IMR-90 (cell line): ENCODE measurements at regions not wholly inside any gene's neighbourhood (a gene's known extent, or its start where the extent isn't known, plus 50 kb on each side); places are given as distances from the start of the nearest gene placed in this dataset.

Experiments
- ATAC-seq: fragments of 200-7000 bp; cut with Tn5 transposase; 2 replicates; pipeline ENCODE4 v1.9.1; 2020; ENCODE audit warnings: low read depth, mild to moderate bottlenecking, moderate library complexity
- BruUV-seq: library from RNA; stranded (reverse); fragments of 400-500 nt; replicated peaks from 2 replicates; lab custom pipeline; 2021; lab: Mats Ljungman, UMichigan
- CTCF ChIA-PET: fragments of 300-600 bp; formaldehyde crosslinking; extraction: SDS; loops from one replicate; lab custom pipeline; 2021; ENCODE audit warnings: antibody characterized with exemption; lab: Yijun Ruan, JAX
- POLR2A ChIA-PET: fragments of 300-600 bp; sonication (Branson Sonifier 250); formaldehyde crosslinking; loops from one replicate; lab custom pipeline; 2022; ENCODE audit warnings: antibody characterized with exemption; ENCODE audit not compliant: unreplicated experiment; lab: Charles Lee
- DNase-seq: peaks from one replicate; pipeline ENCODE4 v3.0.0; 2013
- H2AFZ ChIP-seq: replicated peaks from 2 replicates; pipeline ENCODE3; 2013; ENCODE audit warnings: low read length, mild to moderate bottlenecking; ENCODE audit not compliant: poor library complexity
- H2AK5ac ChIP-seq: 2 replicates; pipeline ENCODE4 v1.6.1; 2013; ENCODE audit warnings: low read depth, low read length, inconsistent platforms
- H2AK9ac ChIP-seq: replicated peaks from 2 replicates; pipeline ENCODE3; 2013; ENCODE audit warnings: mild to moderate bottlenecking, low read depth, low read length, moderate library complexity; ENCODE audit not compliant: poor library complexity
- H2BK120ac ChIP-seq: 2 replicates; pipeline ENCODE4 v1.6.1; 2013; ENCODE audit warnings: low read depth, low read length, inconsistent platforms
- H2BK15ac ChIP-seq: 3 replicates; pipeline ENCODE4 v1.6.1; 2013; ENCODE audit warnings: low read depth, low read length, inconsistent platforms
- H2BK20ac ChIP-seq: 2 replicates; pipeline ENCODE4 v1.6.1; 2013; ENCODE audit warnings: low read depth, mild to moderate bottlenecking, inconsistent platforms, low read length, moderate library complexity
- H2BK5ac ChIP-seq: 2 replicates; pipeline ENCODE4 v1.6.1; 2013; ENCODE audit warnings: mild to moderate bottlenecking, low read depth, low read length, inconsistent platforms; ENCODE audit not compliant: poor library complexity, severe bottlenecking
- H3K14ac ChIP-seq: replicated peaks from 2 replicates; pipeline ENCODE4 v1.6.1; 2013; ENCODE audit warnings: low read depth, low read length, inconsistent platforms
- H3K18ac ChIP-seq: 2 replicates; pipeline ENCODE4 v1.6.1; 2013; ENCODE audit warnings: low read depth, low read length, control low read depth
- H3K23ac ChIP-seq: 2 replicates; pipeline ENCODE4 v1.6.1; 2013; ENCODE audit warnings: low read depth, low read length, inconsistent platforms
- H3K27ac ChIP-seq: 2 replicates; pipeline ENCODE4 v1.5.1; 2013; ENCODE audit warnings: mild to moderate bottlenecking, control low read depth, low read length; ENCODE audit not compliant: insufficient read depth
- H3K27me3 ChIP-seq: 2 replicates; pipeline ENCODE4 v1.6.1; 2013; ENCODE audit warnings: low read length; ENCODE audit not compliant: control insufficient read depth, insufficient read depth
- H3K36me3 ChIP-seq: 2 replicates; pipeline ENCODE4 v1.6.1; 2013; ENCODE audit warnings: low read length, mixed read lengths; ENCODE audit not compliant: control insufficient read depth, insufficient read depth
- H3K4ac ChIP-seq: 2 replicates; pipeline ENCODE4 v1.6.1; 2013; ENCODE audit warnings: low read depth, low read length, inconsistent platforms
- H3K4me1 ChIP-seq: 2 replicates; pipeline ENCODE4 v1.6.1; 2013; ENCODE audit warnings: low read length, mixed read lengths; ENCODE audit not compliant: control insufficient read depth, insufficient read depth
- H3K4me2 ChIP-seq: 2 replicates; pipeline ENCODE4 v1.6.1; 2013; ENCODE audit warnings: low read depth, mild to moderate bottlenecking, control low read depth, low read length, moderate library complexity
- H3K4me3 ChIP-seq: 2 replicates; pipeline ENCODE4 v1.5.1; 2013; ENCODE audit warnings: low read depth, mild to moderate bottlenecking, control low read depth, low read length, moderate library complexity; ENCODE audit not compliant: insufficient read depth
- H3K56ac ChIP-seq: 2 replicates; pipeline ENCODE4 v1.6.1; 2013; ENCODE audit warnings: low read length, inconsistent platforms; ENCODE audit not compliant: insufficient read depth; ENCODE audit errors: extremely low read depth
- H3K79me1 ChIP-seq, 2 experiments: 2 replicates each; pipeline ENCODE4 v1.6.1; 2013; ENCODE audit warnings: low read length in 2 of 2, inconsistent platforms in 1 of 2, low read depth in 1 of 2
- H3K9ac ChIP-seq: 2 replicates; pipeline ENCODE4 v1.6.1; 2013; ENCODE audit warnings: low read depth, low read length, control low read depth
- H3K9me1 ChIP-seq: 2 replicates; pipeline ENCODE4 v1.6.1; 2013; ENCODE audit warnings: low read length, inconsistent platforms; ENCODE audit not compliant: insufficient read depth
- H3K9me3 ChIP-seq: 2 replicates; pipeline ENCODE4 v1.6.1; 2013; ENCODE audit warnings: low read length; ENCODE audit not compliant: control insufficient read depth, insufficient read depth
- H4K20me1 ChIP-seq: 2 replicates; pipeline ENCODE4 v1.6.1; 2013; ENCODE audit warnings: low read length, inconsistent platforms; ENCODE audit not compliant: insufficient read depth
- H4K5ac ChIP-seq: 2 replicates; pipeline ENCODE4 v1.6.1; 2013; ENCODE audit warnings: mild to moderate bottlenecking, low read depth, low read length, control low read depth
- H4K8ac ChIP-seq, 2 experiments: 2 replicates each; pipeline ENCODE4 v1.6.1; 2013; ENCODE audit warnings: low read depth in 2 of 2, low read length in 2 of 2, control low read depth in 1 of 2, inconsistent platforms in 1 of 2
- H4K91ac ChIP-seq: 2 replicates; pipeline ENCODE4 v1.6.1; 2013; ENCODE audit warnings: low read depth, low read length, inconsistent platforms; ENCODE audit not compliant: insufficient read depth
- CHD1 ChIP-seq: IDR thresholded peaks from 2 replicates; pipeline ENCODE4 v1.6.1; 2012; ENCODE audit warnings: low read depth, low read length, improper control_type of control experiment
- MXI1 ChIP-seq: IDR thresholded peaks from 2 replicates; pipeline ENCODE4 v1.6.1; 2012; ENCODE audit warnings: low read depth, mild to moderate bottlenecking, low read length, moderate library complexity, borderline replicate concordance
- RFX5 ChIP-seq: IDR thresholded peaks from 2 replicates; pipeline ENCODE4 v1.8.0; 2012; ENCODE audit warnings: low read depth, mild to moderate bottlenecking, low read length, moderate library complexity
- SMC3 ChIP-seq: fragments of 150-350 bp; IDR thresholded peaks from 2 replicates; pipeline ENCODE4 v1.6.1; 2016; ENCODE audit warnings: low read depth, mild to moderate bottlenecking, antibody characterized with exemption, low read length, moderate library complexity
- WGBS, 2 experiments: methylation state at CpG; one replicate each; pipeline versions ENCODE4 v1.1.5 to v1.1.7; 2013; ENCODE audit warnings: missing lambda C conversion rate in 2 of 2; ENCODE audit not compliant: insufficient read length in 1 of 2; ENCODE audit errors: extremely low coverage in 2 of 2; 5-methylcytosine and 5-hydroxymethylcytosine counted together
- dilution Hi-C: fragments of 300-500 bp; cut with HindIII; formaldehyde crosslinking; loops from one replicate; pipeline ENCODE4 v1.14.3; 2018; ENCODE audit warnings: low sequenced_read_pairs; ENCODE audit not compliant: unreplicated experiment
- in situ Hi-C: fragments of 300-500 bp; cut with MboI; formaldehyde crosslinking; loops from 3 replicates; pipeline ENCODE4 v1.14.3; 2019; ENCODE audit warnings: low sequenced_read_pairs, inconsistent platforms, mixed read lengths
- intact Hi-C: fragments of 100-400 bp; cut with micrococcal nuclease; formaldehyde crosslinking; loops from 2 replicates; pipeline ENCODE4 v1.10.0; 2022

- H3K4me3 ChIP-seq: no peak overlapping the region
- no peaks in the 10 kb centered on the region for H4K20me1 ChIP-seq
- no peak overlapping the region for H2BK5ac ChIP-seq
- no peaks in the 10 kb centered on the region for H3K4me1 ChIP-seq
- no peak overlapping the region for H3K27ac ChIP-seq
- no peak overlapping the region for H3K4ac ChIP-seq
- no peak overlapping the region for H3K4me2 ChIP-seq
- dilution Hi-C loops: no loop called here
- H3K79me1 ChIP-seq: no peaks in the 10 kb centered on the region
- in situ Hi-C loops: no loop called here
- H2AK9ac ChIP-seq: no peak overlapping the region
- H3K27me3 ChIP-seq: no peaks in the 10 kb centered on the region
- CTCF ChIA-PET: no interaction called here
- H3K56ac ChIP-seq: no peak overlapping the region
- BruUV-seq: no TSS peak
- H3K9me3 ChIP-seq: 0 out of 2 replicates have a peak, but pooled peaks cover 2% of the 10 kb centered on the region
- ATAC-seq (no peak), DNase-seq (no peak)
- H3K14ac ChIP-seq: no peak overlapping the region
- POLR2A ChIA-PET: no interaction called here
- H2AK5ac ChIP-seq: no peak overlapping the region
- no peak overlapping the region for H4K8ac ChIP-seq
- H2BK20ac ChIP-seq: no peak overlapping the region
- no peak overlapping the region for H3K18ac ChIP-seq
- H3K36me3 ChIP-seq: no peaks in the 10 kb centered on the region
- H2BK120ac ChIP-seq: no peak overlapping the region
- no peak overlapping the region for H4K91ac ChIP-seq
- H3K23ac ChIP-seq: no peak overlapping the region
- no CpG with 5 or more reads among the region's 2 CpGs for WGBS, 2 experiments
- H2BK15ac ChIP-seq: no peak overlapping the region
- H4K5ac ChIP-seq: no peak overlapping the region
- H3K9me1 ChIP-seq: no peaks in the 10 kb centered on the region
- H2AFZ ChIP-seq: no peak overlapping the region
- TF ChIP-seq CHD1 (no peak), RFX5 (no peak), MXI1 (no peak), SMC3 (no peak)
- H3K9ac ChIP-seq: no peak overlapping the region
- intact Hi-C loops: no loop called here
Observed at GRCh38 chr2:140002110-140002509, 1221.9 kb upstream of the NXPH2 start.
